GM10266 (cell line): ENCODE measurements at regions not wholly inside any gene's neighbourhood (a gene's known extent, or its start where the extent isn't known, plus 50 kb on each side); places are given as distances from the start of the nearest gene placed in this dataset.

Source experiments
- DNase-seq: peaks from one replicate; pipeline ENCODE4 v3.0.0; 2012; ENCODE audit errors: extremely low spot score
- CTCF ChIP-seq: IDR thresholded peaks from 2 replicates; pipeline ENCODE4 v1.5.1; 2012; ENCODE audit warnings: mild to moderate bottlenecking, low read depth; ENCODE audit not compliant: control insufficient read depth, insufficient read depth; ENCODE audit errors: missing control alignments

DNA sequence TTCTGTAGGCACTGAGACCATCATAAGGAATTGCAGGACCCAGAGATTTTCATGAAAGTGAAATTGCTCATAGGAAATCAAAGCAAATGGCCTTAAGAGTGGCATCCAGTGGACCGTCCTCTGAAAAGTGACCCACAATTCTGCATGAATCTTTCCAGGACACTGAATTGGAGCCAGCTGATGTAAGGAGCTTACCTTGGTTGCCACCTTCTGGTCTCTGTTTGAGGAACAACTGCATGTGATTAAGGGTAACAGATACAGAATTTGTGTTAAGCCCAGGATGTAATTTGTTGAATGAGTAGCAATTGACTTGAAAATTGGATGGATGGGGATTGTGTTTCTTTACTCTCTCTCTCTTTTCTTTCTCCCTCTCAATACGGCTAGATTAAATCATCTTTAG lies 49.9 kb upstream of the GAS1 start:
- no peak for TF ChIP-seq CTCF
- DNase-seq: no peak

DNA sequence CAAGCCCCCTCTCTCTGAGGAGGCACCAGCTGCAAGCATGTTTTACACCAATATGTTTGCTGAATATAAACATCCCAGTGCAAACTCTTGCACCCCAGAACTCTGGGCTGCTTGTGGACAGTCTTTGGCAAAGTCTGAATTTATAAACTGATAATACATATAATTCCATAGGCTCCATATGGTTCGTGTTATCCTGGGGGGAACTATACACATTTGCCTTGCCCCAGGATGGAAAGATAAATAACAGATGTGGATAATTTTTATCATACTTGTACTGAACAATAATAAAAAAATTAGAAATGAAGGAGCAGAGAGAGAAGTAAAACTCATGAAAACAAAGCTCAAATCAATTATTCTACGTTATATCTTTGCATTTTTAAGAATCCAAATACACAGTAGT lies 50.6 kb upstream of the GAS1 start:
- no peak for DNase-seq
- no peak for TF ChIP-seq CTCF

GRCh38 chr9:87002517-87002916 lies 55.2 kb upstream of the GAS1 start:
- DNase-seq: no peak
- TF ChIP-seq CTCF: no peak

GRCh38 chr9:87004016-87004415 lies 56.7 kb upstream of the GAS1 start:
- DNase-seq: no peak
- no peak for TF ChIP-seq CTCF

GRCh38 chr9:87006956-87007355 lies 59.6 kb upstream of the GAS1 start:
- TF ChIP-seq CTCF: no peak
- DNase-seq: no peak

DNA sequence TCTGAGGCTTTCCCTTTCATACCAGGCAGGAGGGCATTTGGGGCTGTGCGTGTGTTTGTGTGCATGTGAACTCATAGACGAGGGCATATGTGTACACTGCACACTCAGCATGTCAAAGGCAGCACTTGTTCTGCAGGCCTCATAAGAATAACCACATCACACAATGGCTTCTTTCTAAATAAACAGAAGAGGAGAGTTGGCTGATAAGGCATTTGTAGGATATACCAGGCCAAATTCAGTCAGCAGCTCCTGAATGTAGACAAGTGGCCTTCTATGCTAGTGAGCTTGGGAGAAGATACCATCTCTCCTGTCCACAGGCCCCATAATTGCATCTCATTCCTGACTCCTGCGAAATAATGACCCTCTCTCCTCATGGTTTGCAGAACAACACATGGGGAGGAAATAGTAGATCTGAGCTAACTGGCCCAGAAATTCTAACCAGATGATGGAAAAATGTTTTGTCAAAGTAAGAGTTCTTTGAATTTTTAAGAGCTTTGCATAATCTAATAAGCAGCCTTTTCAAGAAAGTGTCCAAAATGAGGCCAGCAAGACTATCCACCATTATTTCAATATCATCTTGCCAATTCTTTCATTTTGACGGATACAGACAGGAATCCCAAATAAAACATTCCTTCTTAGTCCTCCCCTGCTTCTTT lies 60.5 kb upstream of the GAS1 start:
- TF ChIP-seq CTCF: no peak

GRCh38 chr9:87008667-87009066 lies 61.4 kb upstream of the GAS1 start:
- no peak for DNase-seq
- TF ChIP-seq CTCF: no peak

More for the DNA sequence above, 60.5 kb upstream of the GAS1 start:
- DNase-seq: no peak
